ENCODE measurements at regions not wholly inside any gene's neighbourhood (a gene's known extent, or its start where the extent isn't known, plus 50 kb on each side); places are given as distances from the start of the nearest gene placed in this dataset.
"Not testable (repeated sequence)": the region's sequence is repeated elsewhere in the genome, so short reads cannot be mapped to it uniquely, and the experiment has no call there.

DNA sequence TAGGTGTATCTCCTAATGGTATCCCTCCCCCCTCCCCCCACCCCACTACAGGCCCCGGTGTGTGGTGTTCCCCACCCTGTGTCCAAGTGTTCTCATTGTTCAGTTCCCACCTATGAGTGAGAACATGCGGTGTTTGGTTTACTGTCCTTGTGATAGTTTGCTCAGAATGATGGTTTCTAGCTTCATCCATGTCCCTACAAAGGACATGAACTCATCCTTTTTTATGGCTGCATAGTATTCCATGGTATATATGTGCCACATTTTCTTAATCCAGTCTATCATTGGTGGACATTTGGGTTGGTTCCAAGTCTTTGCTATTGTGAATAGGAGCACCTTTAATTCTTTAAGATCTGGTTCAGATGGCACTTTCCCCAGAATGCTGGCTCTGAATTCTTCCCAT, 58.5 kb upstream of the PTGFRN start:
- not testable (repeated sequence) for TF ChIP-seq CTCF (conservative IDR thresholded peaks at IDR 0.05); ZFX (IDR thresholded peaks at IDR 0.05)

Data from C4-2B (cell line).